Kidney epithelial cell (primary cell): ENCODE measurements at regions not wholly inside any gene's neighbourhood (a gene's known extent, or its start where the extent isn't known, plus 50 kb on each side); places are given as distances from the start of the nearest gene placed in this dataset.
"Not testable (repeated sequence)": the region's sequence is repeated elsewhere in the genome, so short reads cannot be mapped to it uniquely, and the experiment has no call there.

Source experiments
- DNase-seq: peaks from one replicate; pipeline ENCODE4 v3.0.0-alpha.2; 2010; ENCODE audit warnings: low read depth
- H3K27me3 ChIP-seq: 2 replicates; pipeline ENCODE4 v1.6.0; 2011; ENCODE audit warnings: low read length; ENCODE audit not compliant: control insufficient read depth, insufficient read depth
- H3K36me3 ChIP-seq: 2 replicates; pipeline ENCODE4 v1.5.1; 2011; ENCODE audit warnings: low read length; ENCODE audit not compliant: control insufficient read depth, insufficient read depth
- H3K4me3 ChIP-seq: 2 replicates; pipeline ENCODE4 v1.5.1; 2011; ENCODE audit warnings: low read depth, mild to moderate bottlenecking, control low read depth, low read length
- CTCF ChIP-seq: IDR thresholded peaks from 2 replicates; pipeline ENCODE4 v1.5.1; 2011; ENCODE audit warnings: mild to moderate bottlenecking, moderate library complexity, low read length, control low read depth, inconsistent platforms; ENCODE audit not compliant: insufficient read depth, poor library complexity, severe bottlenecking

DNA sequence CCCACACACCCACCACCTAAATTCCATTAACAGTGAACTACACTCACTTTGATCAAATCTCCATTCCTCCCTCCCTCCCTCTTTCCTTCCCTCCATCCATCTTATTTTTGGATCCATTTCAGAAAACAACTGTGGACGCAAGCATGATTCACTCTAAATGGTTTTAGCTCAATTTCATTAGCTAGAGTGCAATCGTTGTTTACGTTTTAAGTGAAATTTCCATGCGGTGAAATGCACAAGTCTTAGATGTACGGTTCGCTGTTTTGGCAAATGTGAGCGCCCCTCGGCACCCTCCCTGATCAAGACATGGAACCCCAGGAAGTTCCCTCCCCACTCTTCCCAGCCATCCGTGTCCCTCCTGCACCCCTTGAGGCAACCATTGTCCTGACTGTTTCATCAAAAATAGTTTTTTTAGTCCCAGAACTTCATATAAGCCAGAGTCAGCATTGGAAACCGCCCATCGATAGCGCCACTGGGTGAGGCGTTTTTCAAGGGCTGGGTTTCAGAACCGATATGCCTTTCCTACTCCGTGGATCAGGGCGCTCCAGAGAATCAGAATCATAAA lies 215.1 kb downstream of the BANP start:
- not testable (repeated sequence) for H3K36me3 ChIP-seq, DNase-seq, H3K4me3 ChIP-seq, H3K27me3 ChIP-seq

DNA sequence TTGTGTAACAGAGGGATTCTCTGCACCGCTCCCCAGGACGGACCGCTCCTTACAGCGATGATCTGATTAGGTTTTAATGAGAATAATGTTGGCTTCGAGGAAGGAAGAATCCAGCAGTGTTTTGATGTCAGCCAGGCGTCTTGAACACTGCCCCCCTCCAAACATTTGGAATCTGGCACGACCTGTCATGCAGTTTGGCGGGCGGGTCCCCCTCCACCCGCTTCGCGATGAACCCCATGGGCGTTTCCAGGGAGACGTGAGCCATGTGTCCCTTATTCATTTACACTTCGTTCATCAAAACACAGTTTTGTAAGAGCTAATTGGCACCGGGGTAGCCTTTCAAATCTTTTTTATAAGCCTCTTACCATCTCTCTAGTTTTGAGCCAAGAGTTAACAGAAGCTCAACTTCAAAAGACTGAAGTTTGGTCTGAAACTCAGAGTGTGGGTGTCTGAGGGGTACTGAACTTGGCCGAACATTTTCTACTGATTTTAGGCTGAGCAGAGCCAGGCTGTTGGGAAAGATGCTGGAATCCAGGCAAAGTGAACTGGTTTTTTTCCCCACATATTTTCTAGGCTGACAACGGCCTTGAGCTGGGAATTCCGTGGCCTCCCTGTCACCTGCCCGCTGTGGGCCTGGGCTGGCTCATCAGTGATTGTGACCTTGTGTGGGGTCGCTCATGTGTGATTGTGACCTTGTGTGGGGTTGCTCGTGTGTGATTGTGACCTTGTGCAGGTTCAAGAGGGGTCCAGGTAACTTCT lies 214.8 kb upstream of the ZNF469 start:
- H3K27me3 ChIP-seq, H3K4me3 ChIP-seq, DNase-seq, H3K36me3 ChIP-seq: not testable (repeated sequence)

GRCh38 chr16:88168557-88168949 lies 214.2 kb upstream of the ZNF469 start:
- H3K36me3 ChIP-seq, result not testable (repeated sequence)

GRCh38 chr16:88169136-88169830 lies 213.5 kb upstream of the ZNF469 start:
- DNase-seq, H3K36me3 ChIP-seq, H3K4me3 ChIP-seq: not testable (repeated sequence)

More at GRCh38 chr16:88168557-88168949, 214.2 kb upstream of the ZNF469 start:
- DNase-seq, H3K27me3 ChIP-seq, H3K4me3 ChIP-seq: not testable (repeated sequence)

GRCh38 chr16:88169831-88170165 lies 213.0 kb upstream of the ZNF469 start:
- not testable (repeated sequence) for H3K27me3 ChIP-seq, DNase-seq, H3K4me3 ChIP-seq

More at GRCh38 chr16:88169136-88169830, 213.5 kb upstream of the ZNF469 start:
- H3K27me3 ChIP-seq, result not testable (repeated sequence)

GRCh38 chr16:88170528-88170991 lies 212.2 kb upstream of the ZNF469 start:
- no peak for TF ChIP-seq CTCF
- DNase-seq, result no peak
- Histone ChIP-seq H3K4me3 (no peak overlapping the region), H3K27me3 (no peaks in the 10 kb centered on the region), H3K36me3 (no peaks in the 10 kb centered on the region)

More at GRCh38 chr16:88169831-88170165, 213.0 kb upstream of the ZNF469 start:
- not testable (repeated sequence) for H3K36me3 ChIP-seq

DNA sequence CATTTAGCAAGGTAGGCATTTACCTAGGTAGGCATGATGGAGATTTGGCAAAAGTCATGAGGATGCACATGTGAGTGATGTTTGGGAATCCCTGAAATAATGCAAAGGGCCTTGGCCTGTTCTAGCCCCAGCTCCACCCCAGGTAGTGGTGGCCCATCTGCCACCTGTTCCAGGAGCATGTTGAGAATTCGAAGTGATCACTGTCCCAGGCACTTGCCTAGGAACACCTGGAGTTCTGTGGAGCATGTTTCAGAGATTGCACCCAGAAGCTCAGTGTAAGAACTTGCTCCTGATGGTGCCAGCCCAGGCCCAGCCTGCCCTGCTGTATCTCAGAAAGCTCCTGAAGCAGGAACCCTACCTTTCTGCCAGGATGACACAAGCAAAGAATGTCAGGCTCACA lies 211.6 kb upstream of the ZNF469 start:
- H3K27me3 ChIP-seq, DNase-seq, H3K36me3 ChIP-seq, H3K4me3 ChIP-seq: not testable (repeated sequence)

DNA sequence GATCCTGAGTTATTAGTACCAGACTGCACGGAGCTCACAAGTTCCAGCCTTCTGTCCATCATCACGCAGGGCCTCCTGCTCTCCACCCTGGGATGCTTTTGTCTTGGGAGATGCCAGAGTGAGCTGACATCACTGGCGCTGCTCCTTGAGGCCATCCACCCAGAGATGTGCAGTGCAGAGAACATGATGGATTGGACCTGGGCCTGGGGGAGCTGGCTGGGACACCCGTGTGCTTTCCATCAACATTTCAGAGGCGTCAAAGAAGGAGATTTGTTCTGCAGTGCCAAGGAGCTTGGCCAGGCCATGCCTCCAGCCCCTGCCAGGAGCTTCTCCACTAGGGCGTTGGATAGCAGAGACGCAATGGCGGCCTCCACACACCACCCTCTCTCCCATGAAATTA lies 206.6 kb upstream of the ZNF469 start:
- H3K27me3 ChIP-seq, DNase-seq, H3K4me3 ChIP-seq, H3K36me3 ChIP-seq: not testable (repeated sequence)

DNA sequence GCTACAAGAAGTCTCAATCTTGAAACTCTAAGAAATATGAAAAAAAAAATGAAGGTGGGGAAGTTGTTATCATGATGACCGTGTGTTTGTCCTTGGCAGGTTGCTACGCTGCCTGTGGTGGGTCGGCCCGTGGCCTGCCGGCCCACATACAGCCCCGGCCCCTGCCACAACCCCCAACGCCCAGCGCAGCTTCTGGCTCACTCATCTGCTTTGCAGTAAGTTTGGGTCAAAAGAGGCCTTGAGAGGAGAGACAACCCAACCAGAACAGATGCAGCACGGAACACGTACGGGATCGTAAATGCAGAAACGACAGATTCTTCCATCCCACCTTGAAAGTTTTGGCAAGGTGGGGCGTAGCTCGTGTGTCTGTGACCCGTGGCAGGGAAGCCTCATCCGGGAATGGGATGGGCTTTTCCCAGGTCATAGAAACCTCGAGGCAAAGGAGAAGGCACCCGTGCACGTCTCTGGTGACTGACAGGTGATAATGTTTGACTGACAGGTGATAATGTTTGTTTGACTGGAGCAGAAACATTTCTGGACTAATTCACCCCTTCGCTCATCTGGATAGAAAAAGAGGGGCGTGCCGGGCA lies 206.1 kb upstream of the ZNF469 start:
- not testable (repeated sequence) for DNase-seq, H3K27me3 ChIP-seq

GRCh38 chr16:88178251-88178650 lies 204.5 kb upstream of the ZNF469 start:
- H3K4me3 ChIP-seq, H3K36me3 ChIP-seq, DNase-seq, H3K27me3 ChIP-seq: not testable (repeated sequence)

More for the DNA sequence above, 206.1 kb upstream of the ZNF469 start:
- H3K36me3 ChIP-seq, H3K4me3 ChIP-seq: not testable (repeated sequence)

- not testable (repeated sequence) for H3K4me3 ChIP-seq, DNase-seq, H3K27me3 ChIP-seq, H3K36me3 ChIP-seq
Observed at GRCh38 chr16:88178896-88179295, 203.9 kb upstream of the ZNF469 start.

DNA sequence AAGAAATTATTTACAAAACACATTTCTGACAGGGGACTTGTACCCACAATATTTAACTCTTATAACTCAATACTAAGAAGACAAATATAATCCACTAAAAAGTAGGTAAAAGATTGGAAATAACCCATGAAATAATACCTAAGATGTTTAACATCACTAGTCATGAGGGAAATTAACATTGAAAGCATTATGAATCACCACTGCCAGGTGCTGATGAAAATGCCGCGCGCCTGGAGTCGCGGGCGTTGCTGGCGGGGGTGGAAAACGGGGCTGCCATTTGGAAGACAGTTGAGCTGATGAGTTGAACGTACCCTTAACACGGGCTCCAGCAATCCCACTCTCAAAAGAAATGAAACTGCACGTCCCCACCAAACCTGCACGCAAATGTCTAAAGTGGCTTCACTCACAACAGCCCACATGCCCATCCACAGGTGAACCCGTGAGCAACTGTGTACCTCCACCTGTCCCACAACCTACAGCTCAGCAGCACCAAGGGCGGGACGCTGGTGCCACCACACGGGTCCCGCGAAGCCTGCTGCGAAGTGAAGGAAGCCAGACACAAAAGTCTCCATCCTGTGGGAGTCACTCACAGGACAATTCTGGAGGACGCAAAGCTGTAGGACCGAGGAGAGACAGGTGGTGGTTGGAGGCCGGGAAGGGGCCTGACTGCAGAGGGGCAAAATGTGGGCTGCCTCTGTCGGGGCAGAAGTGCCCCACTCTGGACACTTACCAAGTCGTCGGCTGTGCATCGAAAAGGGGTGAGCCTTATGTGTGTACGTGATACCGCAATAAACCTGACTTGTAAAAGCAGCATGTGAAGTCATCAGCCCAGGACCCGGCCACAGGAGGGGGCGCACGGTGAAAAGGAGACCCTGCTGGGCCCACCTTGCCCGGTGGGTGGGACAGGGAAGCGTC lies 199.5 kb upstream of the ZNF469 start:
- H3K4me3 ChIP-seq, H3K36me3 ChIP-seq, H3K27me3 ChIP-seq, DNase-seq: not testable (repeated sequence)

- H3K36me3 ChIP-seq, H3K4me3 ChIP-seq, H3K27me3 ChIP-seq, DNase-seq: not testable (repeated sequence)
Observed at GRCh38 chr16:88184053-88184452, 198.7 kb upstream of the ZNF469 start.
